AG08395 (cell line): ENCODE measurements at regions not wholly inside any gene's neighbourhood (a gene's known extent, or its start where the extent isn't known, plus 50 kb on each side); places are given as distances from the start of the nearest gene placed in this dataset.

ENCODE experiments used
- DNase-seq: peaks from one replicate; pipeline ENCODE4 v3.0.0; 2012; ENCODE audit warnings: mixed read lengths, low spot score

GRCh38 chr14:65794674-65795279 lies 382.2 kb downstream of the FUT8 start:
- DNase-seq: no peak

GRCh38 chr14:65798216-65798615 lies 385.7 kb downstream of the FUT8 start:
- DNase-seq: no peak

GRCh38 chr14:65800694-65801093 lies 388.2 kb downstream of the FUT8 start:
- DNase-seq: no peak

GRCh38 chr14:65802196-65802595 lies 389.7 kb downstream of the FUT8 start:
- no peak for DNase-seq

- no peak for DNase-seq
Measured at GRCh38 chr14:65803885-65804284, 391.4 kb downstream of the FUT8 start.

- no peak for DNase-seq
Measured at GRCh38 chr14:65804439-65805112, 392.0 kb downstream of the FUT8 start.

- DNase-seq: no peak
Measured at GRCh38 chr14:65805113-65805473, 392.6 kb downstream of the FUT8 start.

- DNase-seq: no peak
Measured at GRCh38 chr14:65808390-65808789, 395.9 kb downstream of the FUT8 start.

GRCh38 chr14:65810322-65810721 lies 397.8 kb downstream of the FUT8 start:
- no peak for DNase-seq

GRCh38 chr14:65813760-65814384 lies 401.3 kb downstream of the FUT8 start:
- no peak for DNase-seq

- no peak for DNase-seq
Measured at GRCh38 chr14:65815127-65815526, 402.6 kb downstream of the FUT8 start.

GRCh38 chr14:65817011-65817410 lies 404.5 kb downstream of the FUT8 start:
- DNase-seq: no peak

- no peak for DNase-seq
Measured at GRCh38 chr14:65819569-65819968, 407.0 kb downstream of the FUT8 start.

- DNase-seq: no peak
Measured at GRCh38 chr14:65821224-65821753, 408.8 kb downstream of the FUT8 start.

- DNase-seq: peak; percentile 75
Measured at GRCh38 chr14:65824285-65824977, 411.9 kb downstream of the FUT8 start.

GRCh38 chr14:65824978-65825299 lies 412.4 kb downstream of the FUT8 start:
- DNase-seq: no peak

GRCh38 chr14:65826946-65827345 lies 414.4 kb downstream of the FUT8 start:
- no peak for DNase-seq

GRCh38 chr14:65827520-65827919 lies 415.0 kb downstream of the FUT8 start:
- no peak for DNase-seq

GRCh38 chr14:65828396-65828795 lies 415.9 kb downstream of the FUT8 start:
- DNase-seq: no peak

GRCh38 chr14:65832431-65833266 lies 420.1 kb downstream of the FUT8 start:
- DNase-seq: peak; percentile 38

GRCh38 chr14:65833267-65833880 lies 420.8 kb downstream of the FUT8 start:
- DNase-seq: peak; percentile 54

- no peak for DNase-seq
Measured at GRCh38 chr14:65834051-65834450, 421.5 kb downstream of the FUT8 start.
